ENCODE measurements at regions not wholly inside any gene's neighbourhood (a gene's known extent, or its start where the extent isn't known, plus 50 kb on each side); places are given as distances from the start of the nearest gene placed in this dataset.

GRCh38 chr4:137707102-137707620 is 174.9 kb upstream of the PCDH18 start:
- TF ChIP-seq CTCF (IDR thresholded peaks at IDR 0.05) (no peak), POLR2A (IDR thresholded peaks at IDR 0.05) (no peak)
